ENCODE measurements at regions not wholly inside any gene's neighbourhood (a gene's known extent, or its start where the extent isn't known, plus 50 kb on each side); places are given as distances from the start of the nearest gene placed in this dataset.

DNA sequence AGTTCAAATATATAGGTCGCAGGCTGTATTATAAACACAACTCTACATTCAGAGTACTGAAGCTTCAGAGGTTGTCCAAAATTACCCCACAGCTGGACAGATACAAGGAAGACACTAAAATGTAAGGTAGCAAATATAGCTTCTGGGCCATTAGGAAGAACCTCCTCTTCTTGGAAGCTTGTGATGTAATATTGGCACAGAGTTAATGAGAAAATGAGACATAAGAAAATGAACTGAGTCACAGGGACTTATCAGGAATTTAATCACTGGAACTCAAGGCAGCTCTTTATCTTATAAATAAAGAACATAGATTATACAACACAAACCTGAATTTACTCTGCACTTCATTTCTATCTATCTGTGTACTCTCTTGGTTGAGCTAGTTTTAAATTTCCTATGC is 344.7 kb downstream of the PCDH10 start:
- no peak overlapping the region for H3K4me3 ChIP-seq
- H3K4me1 ChIP-seq = no peaks in the 10 kb centered on the region
- 76 to 89% (median 89%) methylated on average over 1 of the region's 1 CpG for WGBS, 3 donors
- DNase-seq (no peak), ATAC-seq (no peak)
- H3K27me3 ChIP-seq (ENCODE audit: insufficient read depth in 3 of 3, low read length in 2 of 3) = no peaks in the 10 kb centered on the region
- intact Hi-C loops (cut with DNase I) = no loop called here
- no peaks in the 10 kb centered on the region for H3K36me3 ChIP-seq (ENCODE audit: insufficient read depth in 1 of 2, low read depth in 1 of 2)
- TF ChIP-seq, protein P1, sequence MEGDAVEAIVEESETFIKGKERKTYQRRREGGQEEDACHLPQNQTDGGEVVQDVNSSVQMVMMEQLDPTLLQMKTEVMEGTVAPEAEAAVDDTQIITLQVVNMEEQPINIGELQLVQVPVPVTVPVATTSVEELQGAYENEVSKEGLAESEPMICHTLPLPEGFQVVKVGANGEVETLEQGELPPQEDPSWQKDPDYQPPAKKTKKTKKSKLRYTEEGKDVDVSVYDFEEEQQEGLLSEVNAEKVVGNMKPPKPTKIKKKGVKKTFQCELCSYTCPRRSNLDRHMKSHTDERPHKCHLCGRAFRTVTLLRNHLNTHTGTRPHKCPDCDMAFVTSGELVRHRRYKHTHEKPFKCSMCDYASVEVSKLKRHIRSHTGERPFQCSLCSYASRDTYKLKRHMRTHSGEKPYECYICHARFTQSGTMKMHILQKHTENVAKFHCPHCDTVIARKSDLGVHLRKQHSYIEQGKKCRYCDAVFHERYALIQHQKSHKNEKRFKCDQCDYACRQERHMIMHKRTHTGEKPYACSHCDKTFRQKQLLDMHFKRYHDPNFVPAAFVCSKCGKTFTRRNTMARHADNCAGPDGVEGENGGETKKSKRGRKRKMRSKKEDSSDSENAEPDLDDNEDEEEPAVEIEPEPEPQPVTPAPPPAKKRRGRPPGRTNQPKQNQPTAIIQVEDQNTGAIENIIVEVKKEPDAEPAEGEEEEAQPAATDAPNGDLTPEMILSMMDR (IDR thresholded peaks at IDR 0.05) = no peak
- H3K27ac ChIP-seq = no peak overlapping the region
- H3K9me3 ChIP-seq = no peaks in the 10 kb centered on the region

DNA sequence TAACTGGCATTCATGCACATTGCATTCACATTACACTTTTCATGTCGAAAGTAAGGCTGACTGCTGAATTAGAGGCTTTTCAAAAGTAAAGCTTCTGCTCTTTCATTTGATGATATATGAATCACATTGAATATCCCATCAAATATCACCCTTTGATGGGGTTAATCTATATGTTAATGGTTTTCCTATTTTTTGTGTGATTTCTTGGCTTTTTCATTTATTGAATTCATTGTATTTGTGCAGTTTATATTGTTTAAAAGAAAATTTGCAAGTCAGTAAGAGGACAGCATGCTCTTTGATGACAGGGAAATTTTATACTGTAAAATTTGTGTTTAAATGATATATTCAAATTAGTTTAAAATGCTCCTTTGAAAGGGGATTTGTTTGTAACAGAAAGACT is 344.1 kb downstream of the PCDH10 start:
- no peak for ATAC-seq
- Histone ChIP-seq H3K9me3 (no peaks in the 10 kb centered on the region), H3K27ac (no peak overlapping the region), H3K27me3 (ENCODE audit: insufficient read depth in 3 of 3, low read length in 2 of 3) (no peaks in the 10 kb centered on the region), H3K4me3 (no peak overlapping the region), H3K36me3 (ENCODE audit: insufficient read depth in 1 of 2, low read depth in 1 of 2) (no peaks in the 10 kb centered on the region), H3K4me1 (no peaks in the 10 kb centered on the region)
- TF ChIP-seq, protein P1 (IDR thresholded peaks at IDR 0.05) = no peak
- no peak for DNase-seq
- intact Hi-C loops (cut with DNase I) = no loop called here
- WGBS, 3 donors = 41 to 53% (median 51%) methylated on average over 1 of the region's 1 CpG

DNA sequence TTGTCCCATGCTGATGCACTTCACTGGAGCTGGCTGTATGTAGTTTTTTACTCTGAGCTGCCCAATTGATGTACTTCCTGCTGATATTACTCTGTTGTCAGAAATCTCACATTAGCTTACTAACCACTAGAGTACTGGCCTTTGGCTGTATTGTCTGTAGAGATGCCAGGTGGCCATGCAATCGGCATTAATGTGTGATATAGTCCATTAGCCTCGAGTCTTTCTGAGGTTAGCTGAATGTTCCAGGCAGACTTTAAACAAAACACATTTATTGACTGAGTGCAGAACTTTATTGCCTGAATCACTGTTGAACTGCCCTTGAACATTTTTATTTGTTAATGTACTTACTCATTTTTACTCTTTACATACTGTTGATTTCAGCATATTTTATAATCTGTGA is 335.2 kb downstream of the PCDH10 start:
- no peaks in the 10 kb centered on the region for H3K27me3 ChIP-seq (ENCODE audit: insufficient read depth in 3 of 3, low read length in 2 of 3)
- H3K27ac ChIP-seq = no peak overlapping the region
- H3K36me3 ChIP-seq (ENCODE audit: insufficient read depth in 1 of 2, low read depth in 1 of 2) = no peaks in the 10 kb centered on the region
- ATAC-seq (no peak), DNase-seq (no peak)
- 16 to 26% (median 17%) methylated on average over 2 of the region's 2 CpGs for WGBS, 3 donors
- TF ChIP-seq, protein P1 (IDR thresholded peaks at IDR 0.05) = no peak
- intact Hi-C loops (cut with DNase I) = no loop called here
- H3K9me3 ChIP-seq = no peaks in the 10 kb centered on the region
- H3K4me1 ChIP-seq = no peaks in the 10 kb centered on the region
- H3K4me3 ChIP-seq = no peak overlapping the region

DNA sequence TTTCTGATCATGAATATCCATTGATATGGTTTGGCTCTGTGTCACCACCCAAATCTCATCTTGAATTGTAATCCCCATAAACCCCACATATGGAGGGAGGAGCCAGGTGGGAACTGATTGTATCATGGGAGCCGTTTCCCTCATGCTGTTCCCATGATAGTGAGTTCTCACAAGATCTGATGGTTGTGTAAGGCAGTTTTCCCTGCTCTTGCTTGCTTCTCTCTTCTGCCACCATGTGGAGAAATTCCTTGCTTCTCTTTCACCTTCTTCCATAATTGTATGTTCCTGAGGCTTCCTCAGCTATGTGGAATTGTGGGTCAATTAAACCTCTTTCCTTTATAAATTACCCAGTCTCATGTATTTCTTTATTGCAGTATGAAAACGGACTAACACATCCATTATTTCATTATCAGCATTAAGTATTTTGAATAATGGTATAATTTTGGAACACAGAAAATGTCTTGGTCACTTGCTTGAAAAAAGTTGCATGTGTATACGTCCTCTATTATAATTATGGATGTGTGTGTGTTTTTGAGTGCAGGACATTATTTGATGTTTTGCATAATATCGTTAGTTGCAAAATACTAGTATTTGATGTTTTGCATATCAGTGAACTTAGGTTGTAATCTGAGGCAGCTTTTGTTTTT is 334.6 kb downstream of the PCDH10 start:
- intact Hi-C loops (cut with DNase I) = no loop called here
- Histone ChIP-seq H3K9me3 (no peaks in the 10 kb centered on the region), H3K4me3 (no peak overlapping the region), H3K4me1 (no peaks in the 10 kb centered on the region), H3K36me3 (ENCODE audit: insufficient read depth in 1 of 2, low read depth in 1 of 2) (no peaks in the 10 kb centered on the region), H3K27ac (no peak overlapping the region), H3K27me3 (ENCODE audit: insufficient read depth in 3 of 3, low read length in 2 of 3) (no peaks in the 10 kb centered on the region)
- DNase-seq = no peak
- TF ChIP-seq, protein P1 (IDR thresholded peaks at IDR 0.05) = no peak
- 57 to 62% (median 61%) methylated on average over 4 of the region's 4 CpGs for WGBS, 3 donors
- ATAC-seq = no peak

GRCh38 chr4:133476063-133476462 is 327.0 kb downstream of the PCDH10 start:
- Histone ChIP-seq H3K27me3 (ENCODE audit: insufficient read depth in 3 of 3, low read length in 2 of 3) (no peaks in the 10 kb centered on the region), H3K4me1 (no peaks in the 10 kb centered on the region)

More at GRCh38 chr4:133476063-133476462, 327.0 kb downstream of the PCDH10 start:
- 31 to 50% (median 33%) methylated on average over 1 of the region's 1 CpG for WGBS, 3 donors
- no peaks in the 10 kb centered on the region for H3K36me3 ChIP-seq (ENCODE audit: insufficient read depth in 1 of 2, low read depth in 1 of 2)
- intact Hi-C loops (cut with DNase I) = no loop called here
- TF ChIP-seq, protein P1 (IDR thresholded peaks at IDR 0.05) = no peak
- no peak overlapping the region for H3K4me3 ChIP-seq
- no peak for DNase-seq
- no peak for ATAC-seq
- H3K27ac ChIP-seq = no peak overlapping the region
- H3K9me3 ChIP-seq = no peaks in the 10 kb centered on the region
